Calu3 (cell line): ENCODE measurements at regions not wholly inside any gene's neighbourhood (a gene's known extent, or its start where the extent isn't known, plus 50 kb on each side); places are given as distances from the start of the nearest gene placed in this dataset.

Experiments used
- BruUV-seq: library from RNA; stranded (reverse); fragments of 400-500 nt; replicated peaks from 2 replicates; lab custom pipeline; 2021; lab: Mats Ljungman, UMichigan
- CTCF ChIA-PET: fragments of 300-600 bp; sonication (Branson Sonifier 250); formaldehyde crosslinking; loops from one replicate; lab custom pipeline; 2022; ENCODE audit warnings: antibody characterized with exemption; lab: Charles Lee
- DNase-seq: peaks from one replicate; pipeline ENCODE4 v3.0.0; 2022
- H3K27ac Mint-ChIP-seq: one replicate; pipeline ENCODE4 v1.8.0; 2022; ENCODE audit warnings: mixed read lengths; ENCODE audit not compliant: unreplicated experiment
- H3K27me3 Mint-ChIP-seq: one replicate; pipeline ENCODE4 v1.8.0; 2022; ENCODE audit warnings: mixed read lengths; ENCODE audit not compliant: unreplicated experiment
- H3K36me3 Mint-ChIP-seq: one replicate; pipeline ENCODE4 v1.8.0; 2022; ENCODE audit warnings: mild to moderate bottlenecking, moderate library complexity, mixed read lengths; ENCODE audit not compliant: insufficient read depth, unreplicated experiment
- H3K4me1 Mint-ChIP-seq: one replicate; pipeline ENCODE4 v1.8.0; 2022; ENCODE audit warnings: mild to moderate bottlenecking, low read depth, mixed read lengths; ENCODE audit not compliant: unreplicated experiment
- H3K4me3 Mint-ChIP-seq: one replicate; pipeline ENCODE4 v1.8.0; 2022; ENCODE audit warnings: mild to moderate bottlenecking, low read depth, moderate library complexity, mixed read lengths; ENCODE audit not compliant: unreplicated experiment
- H3K9me3 Mint-ChIP-seq: one replicate; pipeline ENCODE4 v1.8.0; 2022; ENCODE audit warnings: low read depth, mixed read lengths; ENCODE audit not compliant: unreplicated experiment
- CTCF ChIP-seq: fragments of 200-600 bp; IDR thresholded peaks from one replicate; pipeline ENCODE4 v1.8.0; 2022; ENCODE audit warnings: antibody characterized with exemption; ENCODE audit not compliant: unreplicated experiment
- intact Hi-C: fragments of 100-400 bp; cut with micrococcal nuclease; formaldehyde crosslinking; loops from one replicate; pipeline ENCODE4 v1.10.0; 2022; ENCODE audit not compliant: unreplicated experiment

GRCh38 chr4:187562345-187562744, 433.2 kb upstream of the ZFP42 start:
- no TSS peak for BruUV-seq
- no peak for TF ChIP-seq CTCF
- no peak overlapping the region for H3K27ac Mint-ChIP-seq
- intact Hi-C loops, result no loop called here
- H3K36me3 Mint-ChIP-seq, result no peaks in the 10 kb centered on the region
- no peaks in the 10 kb centered on the region for H3K9me3 Mint-ChIP-seq
- H3K4me1 Mint-ChIP-seq, result peaks cover 9% of the 10 kb centered on the region
- H3K27me3 Mint-ChIP-seq, result no peaks in the 10 kb centered on the region
- H3K4me3 Mint-ChIP-seq, result no peak overlapping the region
- DNase-seq, result no peak
- CTCF ChIA-PET, result no interaction called here

- BruUV-seq, result no TSS peak
- CTCF ChIA-PET, result no interaction called here
- Mint-ChIP-seq H3K27ac (no peak overlapping the region), H3K27me3 (no peaks in the 10 kb centered on the region), H3K4me3 (no peak overlapping the region), H3K9me3 (no peaks in the 10 kb centered on the region), H3K4me1 (no peaks in the 10 kb centered on the region), H3K36me3 (no peaks in the 10 kb centered on the region)
- intact Hi-C loops, result no loop called here
- DNase-seq, result no peak
- TF ChIP-seq CTCF, result no peak
These were observed 430.2 kb upstream of the ZFP42 start for GRCh38 chr4:187565416-187565815.

GRCh38 chr4:187569871-187570270, 425.7 kb upstream of the ZFP42 start:
- no peak overlapping the region for H3K27ac Mint-ChIP-seq

GRCh38 chr4:187575706-187576105, 419.9 kb upstream of the ZFP42 start:
- H3K4me1 Mint-ChIP-seq, result no peaks in the 10 kb centered on the region
- no peak for TF ChIP-seq CTCF
- H3K9me3 Mint-ChIP-seq, result no peaks in the 10 kb centered on the region
- no peak overlapping the region for H3K4me3 Mint-ChIP-seq
- H3K36me3 Mint-ChIP-seq, result no peaks in the 10 kb centered on the region
- no peak overlapping the region for H3K27ac Mint-ChIP-seq
- no peak for DNase-seq
- H3K27me3 Mint-ChIP-seq, result no peaks in the 10 kb centered on the region
- no TSS peak for BruUV-seq
- intact Hi-C loops, result no loop called here
- CTCF ChIA-PET, result interaction anchor here (0.6 kb wide), 1 partner anchor 8 kb away, joined by 4 read pairs; no protein-coding TSS in a partner anchor

More at GRCh38 chr4:187569871-187570270, 425.7 kb upstream of the ZFP42 start:
- CTCF ChIA-PET, result no interaction called here
- Mint-ChIP-seq H3K36me3 (no peaks in the 10 kb centered on the region), H3K4me3 (no peak overlapping the region), H3K4me1 (no peaks in the 10 kb centered on the region), H3K9me3 (no peaks in the 10 kb centered on the region), H3K27me3 (no peaks in the 10 kb centered on the region)
- TF ChIP-seq CTCF, result no peak
- DNase-seq, result no peak
- intact Hi-C loops, result no loop called here
- BruUV-seq, result no TSS peak
